Urothelium cell line (cell line): ENCODE measurements at regions not wholly inside any gene's neighbourhood (a gene's known extent, or its start where the extent isn't known, plus 50 kb on each side); places are given as distances from the start of the nearest gene placed in this dataset.

ENCODE experiments used
- DNase-seq: peaks from one replicate; pipeline ENCODE4 v3.0.0; 2011; ENCODE audit warnings: low spot score, mixed read lengths
- FAIRE-seq: peaks from 2 replicates; lab custom pipeline; 2011; peaks lifted over from hg19 to GRCh38; lab: Jason Lieb, UNC

DNA sequence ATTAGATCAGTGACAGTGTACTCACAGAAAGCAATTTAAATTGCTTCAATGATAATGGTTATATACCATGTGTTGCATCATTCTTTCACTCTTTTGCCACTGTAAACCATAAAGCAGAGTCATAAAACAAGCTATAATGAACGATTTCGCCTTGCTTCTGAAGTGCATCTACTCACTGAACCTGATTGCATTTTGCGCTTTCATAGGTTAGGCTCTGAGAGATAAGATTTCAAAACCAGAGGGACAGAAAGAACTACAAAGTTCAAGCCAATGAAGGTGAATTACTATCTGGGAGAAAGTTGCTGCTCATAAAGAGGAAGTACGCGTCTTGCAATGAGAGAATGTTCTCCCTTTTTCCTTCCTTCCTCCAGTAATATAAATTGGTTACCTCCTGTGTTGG lies 412.7 kb downstream of the CETN3 start:
- no peak for FAIRE-seq

DNA sequence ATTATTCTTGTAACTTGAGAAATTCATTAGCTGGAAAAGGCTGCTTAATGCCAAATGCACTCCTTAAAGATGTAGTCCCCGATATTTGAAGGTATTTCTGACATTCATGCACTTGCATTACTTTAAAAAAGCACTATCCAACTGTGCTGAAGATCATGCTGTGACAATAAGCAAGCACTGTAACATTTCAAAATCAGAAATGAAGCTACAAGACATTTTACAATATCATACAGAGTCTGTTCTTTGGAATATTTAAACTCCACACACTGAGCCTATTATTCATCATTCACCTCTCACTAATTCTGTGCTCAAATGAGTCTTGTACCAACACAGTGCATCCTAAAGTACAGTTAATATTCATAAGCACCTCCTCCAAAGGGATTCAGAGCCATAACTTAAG lies 413.2 kb downstream of the CETN3 start:
- no peak for DNase-seq
- no peak for FAIRE-seq

More for the DNA sequence above, 412.7 kb downstream of the CETN3 start:
- DNase-seq: no peak

DNA sequence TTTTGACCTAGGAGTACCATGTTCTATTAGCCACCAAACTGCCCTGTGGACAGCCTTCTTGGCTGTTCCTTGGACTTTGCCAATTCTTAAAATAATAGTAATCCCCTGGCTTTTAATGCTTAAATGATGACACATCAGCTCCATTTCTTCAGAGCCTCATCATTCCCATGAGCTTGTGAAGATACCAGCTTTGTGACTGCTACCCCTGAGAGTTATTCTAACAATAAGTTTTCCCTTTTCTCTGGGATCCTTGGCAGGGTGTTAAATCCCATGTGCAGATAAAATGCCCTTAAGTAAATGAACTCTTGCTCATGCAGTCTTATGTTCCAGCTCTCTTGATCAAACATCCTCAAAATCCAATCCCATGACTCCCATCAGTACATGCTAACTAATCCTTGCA lies 415.3 kb downstream of the CETN3 start:
- FAIRE-seq: no peak
- no peak for DNase-seq

DNA sequence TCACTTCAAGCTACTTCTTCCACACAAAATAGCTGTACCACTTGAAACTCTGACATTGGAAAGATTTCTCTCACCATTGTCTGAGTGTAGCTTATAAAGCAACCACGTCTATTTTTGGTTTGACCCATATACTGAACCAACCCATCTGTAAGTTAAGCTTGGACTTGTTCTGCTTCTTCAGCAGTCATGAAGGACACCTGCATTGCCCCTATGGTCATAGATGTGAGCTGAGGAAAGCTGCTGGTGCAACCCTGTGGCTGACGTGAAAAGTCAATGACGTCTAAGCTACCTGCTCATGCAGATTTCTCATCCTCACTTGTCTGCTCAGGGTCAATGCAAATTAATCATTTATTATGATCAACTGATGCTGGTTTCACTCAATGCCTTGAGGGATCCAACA lies 417.4 kb downstream of the CETN3 start:
- DNase-seq: no peak
- FAIRE-seq: no peak

DNA sequence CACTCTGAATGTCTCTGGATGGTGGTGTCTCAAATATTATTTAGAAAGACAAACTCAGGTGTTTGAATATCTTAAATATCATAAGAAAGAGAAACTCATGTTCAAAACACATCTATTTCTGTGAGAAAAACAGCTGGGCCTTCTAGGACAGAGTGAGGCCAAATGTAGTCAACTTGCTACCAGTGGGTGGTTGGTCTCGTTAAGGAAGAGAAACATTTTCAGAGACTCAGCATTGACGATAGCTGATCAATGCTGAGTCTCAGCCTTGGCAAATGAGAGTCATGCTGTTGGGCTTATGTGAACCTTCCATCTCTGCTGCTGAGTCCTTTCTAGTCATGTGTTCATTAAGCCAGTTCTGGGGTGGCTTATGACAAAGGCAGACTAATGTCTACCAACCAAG lies 418.0 kb downstream of the CETN3 start:
- no peak for DNase-seq
- no peak for FAIRE-seq

DNA sequence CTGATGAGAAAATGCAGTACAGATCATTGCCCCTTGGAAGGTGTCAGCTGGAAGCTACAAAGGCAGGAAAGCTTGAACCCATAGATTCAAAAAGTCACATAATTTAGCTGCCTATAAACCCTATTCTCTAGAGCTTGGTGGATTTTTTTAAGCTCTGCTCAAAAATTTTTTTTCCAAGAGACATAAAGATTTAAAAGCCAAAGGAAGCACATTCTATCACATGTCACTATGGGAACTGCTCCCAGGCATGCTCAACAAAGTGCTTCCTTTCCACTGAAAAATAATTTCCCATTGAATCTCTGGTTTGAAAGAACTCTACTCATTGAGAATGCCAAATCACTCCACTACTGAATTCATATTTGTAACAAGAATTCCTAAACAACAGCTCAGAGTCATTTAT lies 419.8 kb downstream of the CETN3 start:
- DNase-seq (no peak), FAIRE-seq (no peak)

DNA sequence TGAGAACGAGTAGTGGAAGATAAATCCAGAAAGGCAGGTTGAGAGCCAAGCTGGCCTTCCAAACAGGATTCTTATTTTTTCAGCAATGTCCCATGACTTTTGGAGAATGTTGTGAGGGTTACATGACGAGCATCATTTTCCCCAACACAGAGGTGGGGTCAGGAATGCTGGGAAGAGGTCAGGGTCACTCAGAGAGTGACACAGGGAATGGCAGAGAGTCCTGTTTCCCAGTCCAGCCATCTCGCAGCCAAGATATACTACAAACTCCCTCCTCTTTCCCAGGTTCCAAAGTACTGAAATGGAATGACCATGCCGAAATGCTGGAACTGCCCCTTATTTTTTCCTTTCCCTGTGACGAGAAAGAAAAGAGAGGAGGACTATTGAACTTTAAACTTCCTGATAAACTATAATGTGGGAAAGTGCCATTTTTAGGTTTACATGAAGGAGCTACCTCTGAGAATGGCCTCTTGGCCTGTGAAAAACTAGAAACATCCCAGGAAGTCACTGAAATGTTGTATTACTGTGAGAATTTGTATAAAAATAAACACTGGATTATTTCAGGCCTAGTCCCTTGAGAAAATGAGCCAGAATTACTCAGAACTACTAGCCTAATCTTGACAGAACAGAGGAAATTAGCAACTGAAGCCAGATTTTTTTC lies 420.4 kb downstream of the CETN3 start:
- no peak for FAIRE-seq
- DNase-seq: no peak

DNA sequence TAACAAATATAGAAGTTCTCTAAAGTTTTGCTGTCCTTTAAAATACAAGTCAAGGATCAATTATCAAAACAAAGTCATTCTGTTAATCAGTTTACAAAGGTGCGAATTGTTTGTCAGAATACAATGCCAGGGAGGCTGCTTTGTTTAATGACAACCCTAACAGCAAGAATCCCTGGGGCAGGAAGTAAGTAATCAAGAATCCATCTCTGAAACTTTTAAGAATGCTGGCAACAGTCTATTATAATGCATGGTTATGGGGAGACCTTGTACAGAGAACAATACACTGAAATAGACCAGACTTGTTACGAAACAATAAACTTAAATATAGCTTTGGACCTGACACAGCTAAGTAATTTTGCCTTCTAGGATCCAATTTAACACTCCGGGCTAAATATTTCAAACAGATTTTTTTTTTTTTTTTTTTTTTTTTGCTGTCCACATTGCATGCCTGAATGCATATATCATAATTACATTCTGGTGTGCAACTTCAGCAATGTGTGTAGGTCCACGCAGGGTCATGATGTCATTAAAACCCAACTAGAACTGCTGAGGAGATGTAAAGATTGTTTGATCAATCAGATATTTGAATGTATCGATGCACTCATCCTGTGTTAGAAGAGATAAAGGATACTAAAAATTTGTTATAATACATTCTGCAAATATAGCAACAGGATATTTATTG lies 421.3 kb downstream of the CETN3 start:
- FAIRE-seq: no peak

DNA sequence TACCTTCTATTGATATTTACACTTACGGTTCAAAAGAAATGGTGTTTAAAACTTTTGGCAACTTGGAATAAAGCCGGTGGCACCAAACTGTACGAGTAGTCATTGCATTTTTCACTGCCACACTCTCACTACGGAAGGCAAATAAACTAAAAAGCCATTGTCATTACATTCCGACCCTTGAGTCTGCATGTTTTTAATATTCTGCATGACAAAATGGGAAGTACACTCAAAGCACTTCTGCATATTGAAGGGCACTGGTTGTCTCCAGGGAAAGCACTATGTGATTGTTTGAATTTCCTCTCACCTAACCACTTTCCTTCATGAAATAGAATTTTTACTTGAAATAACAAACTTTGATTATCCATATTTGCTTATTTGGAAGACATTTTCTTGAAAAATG lies 426.3 kb downstream of the CETN3 start:
- no peak for DNase-seq
- no peak for FAIRE-seq

More for the DNA sequence above, 421.3 kb downstream of the CETN3 start:
- DNase-seq: no peak

DNA sequence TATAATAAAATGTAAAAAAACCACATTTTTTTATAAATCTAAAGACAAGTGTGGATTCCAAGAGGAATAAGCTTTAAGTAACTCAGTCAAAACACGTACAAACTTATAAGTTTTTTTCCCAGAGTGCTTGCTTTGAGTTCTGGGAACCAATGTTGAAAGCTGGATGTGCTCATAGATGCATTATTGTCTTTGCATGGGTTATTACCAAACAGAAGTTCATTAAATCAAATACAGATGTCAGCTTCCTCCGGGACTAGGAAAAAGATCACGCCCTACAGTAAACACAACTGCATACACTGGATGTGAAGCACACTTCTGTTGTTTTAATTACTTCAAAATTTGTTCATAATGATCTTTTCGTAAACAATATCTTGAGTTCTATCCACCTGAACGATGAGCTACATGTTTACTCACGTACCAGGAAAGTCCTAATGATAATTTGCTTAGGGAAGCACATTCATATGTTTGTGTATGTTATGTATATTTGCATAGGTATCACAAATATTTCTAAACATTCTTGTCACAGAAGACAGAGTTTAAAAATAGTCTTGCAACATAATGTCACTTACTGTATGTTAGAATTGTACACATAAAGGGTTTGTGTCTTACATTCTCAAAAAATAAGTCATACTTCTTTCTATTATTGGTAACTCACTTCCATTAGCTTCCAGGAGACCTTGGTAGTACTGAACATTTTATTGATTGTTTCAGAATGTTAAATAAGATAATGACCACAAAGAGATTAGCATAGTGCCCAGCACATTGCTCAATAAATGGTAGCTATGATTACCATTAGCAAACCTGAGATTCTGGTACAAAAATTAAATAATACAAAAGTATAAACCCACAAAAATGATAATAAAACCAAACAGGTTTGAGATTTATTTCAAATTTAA lies 427.4 kb downstream of the CETN3 start:
- DNase-seq (no peak), FAIRE-seq (no peak)

DNA sequence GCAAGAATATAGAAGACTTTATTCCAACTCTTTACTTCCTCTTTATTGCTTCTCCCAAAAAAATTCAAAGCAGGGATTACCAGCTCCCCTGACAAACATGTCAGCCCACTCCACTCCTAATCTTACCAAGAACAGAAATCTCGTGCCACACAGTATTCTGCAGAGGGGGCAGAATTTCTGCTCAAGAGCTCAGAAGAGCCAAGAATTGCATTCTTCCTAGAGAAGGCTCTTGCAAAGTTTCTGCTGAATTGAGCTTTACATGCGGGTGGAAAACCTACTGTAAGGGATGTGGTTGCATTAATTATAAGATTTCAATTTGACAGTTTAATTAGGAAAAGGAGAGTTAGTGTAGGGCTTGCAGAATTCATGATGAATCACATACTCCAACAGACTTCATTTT lies 428.5 kb downstream of the CETN3 start:
- DNase-seq (no peak), FAIRE-seq (no peak)

DNA sequence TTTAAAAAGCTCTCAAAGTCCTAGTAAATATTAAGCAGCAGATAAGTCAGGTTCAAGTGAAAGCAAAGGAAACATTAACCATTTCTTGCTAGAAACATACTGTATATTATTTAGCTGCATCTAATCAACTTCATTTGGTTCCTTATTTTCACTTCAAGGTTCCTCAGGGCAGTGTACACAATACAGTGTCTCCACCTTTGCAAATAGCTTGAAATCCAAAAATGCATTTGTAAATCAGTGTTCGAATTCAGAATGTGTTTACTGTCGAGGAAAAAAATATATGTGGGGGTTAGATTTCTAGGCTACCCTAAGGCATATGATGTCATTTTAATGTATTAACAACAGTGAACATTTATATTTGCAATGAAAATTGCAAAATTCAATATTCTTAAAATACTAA lies 436.0 kb downstream of the CETN3 start:
- FAIRE-seq: no peak
- no peak for DNase-seq

DNA sequence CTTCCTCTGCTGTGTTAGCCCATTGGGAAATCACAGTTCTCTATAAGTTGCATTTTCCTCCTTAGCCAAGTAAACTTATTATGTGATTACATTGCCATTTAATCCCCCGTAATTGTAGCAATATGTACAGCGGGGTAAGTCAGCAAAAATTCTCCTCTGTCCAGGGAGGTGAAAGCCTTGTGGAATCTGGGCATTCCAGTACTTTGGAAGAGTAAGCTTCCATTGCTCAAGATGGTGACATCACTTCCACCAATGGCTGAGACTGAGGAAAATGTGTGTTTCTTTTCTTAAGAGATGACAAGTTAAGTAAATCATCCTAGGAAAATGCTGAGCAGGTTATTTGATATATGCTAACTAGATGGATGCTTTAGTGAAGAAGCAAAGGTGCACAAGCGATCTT lies 436.7 kb downstream of the CETN3 start:
- DNase-seq (no peak), FAIRE-seq (no peak)

DNA sequence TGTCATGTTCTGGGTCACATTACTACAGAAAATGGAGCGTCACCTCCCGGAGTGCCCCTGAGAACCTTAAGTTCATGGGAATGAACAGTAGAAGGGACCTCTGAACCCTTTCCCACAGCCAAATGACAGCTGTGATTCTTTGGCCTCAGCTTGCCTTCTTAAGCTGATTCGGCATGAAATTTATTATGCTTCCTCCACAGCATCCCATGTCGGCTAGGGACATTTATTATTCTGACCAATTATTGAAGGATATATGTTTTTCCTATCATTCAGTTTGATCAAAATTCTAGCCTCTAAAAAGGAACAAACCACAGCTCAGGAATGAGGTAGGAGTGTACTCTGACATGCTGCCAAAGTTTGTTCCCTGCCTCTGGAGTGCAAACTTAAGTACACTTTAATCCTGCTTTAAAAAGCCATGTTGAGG lies 440.6 kb downstream of the CETN3 start:
- no peak for DNase-seq
- no peak for FAIRE-seq

DNA sequence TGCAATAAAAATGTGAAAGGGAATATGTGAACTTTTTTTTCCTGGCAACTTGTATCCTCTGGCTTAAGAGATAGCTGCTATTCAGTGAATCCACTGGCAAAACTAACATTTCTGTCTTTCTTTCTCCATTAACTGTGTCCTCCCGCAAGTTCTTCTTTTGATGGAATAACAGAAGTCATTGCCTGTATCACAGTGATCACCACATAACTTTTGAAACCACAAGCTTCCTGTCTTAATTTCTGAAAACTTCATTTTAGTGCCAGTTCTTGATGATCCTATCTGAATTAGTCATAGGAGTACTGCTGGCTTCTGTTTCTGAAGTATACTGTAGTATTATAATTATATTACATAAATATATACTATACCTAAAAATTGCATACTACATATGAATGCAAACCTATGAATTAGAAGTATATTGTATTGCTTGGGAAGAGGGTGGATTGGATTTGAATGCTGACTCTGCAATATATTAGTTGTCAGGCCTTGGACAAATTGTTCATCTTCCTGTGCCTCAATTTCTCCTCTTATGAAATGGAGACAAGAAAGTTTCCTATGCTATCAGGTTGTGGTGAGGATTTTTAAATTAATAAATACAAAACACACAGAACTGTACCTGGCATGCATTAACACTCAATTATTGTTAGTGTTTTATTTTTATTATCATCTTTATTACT lies 441.6 kb downstream of the CETN3 start:
- FAIRE-seq (no peak), DNase-seq (no peak)

DNA sequence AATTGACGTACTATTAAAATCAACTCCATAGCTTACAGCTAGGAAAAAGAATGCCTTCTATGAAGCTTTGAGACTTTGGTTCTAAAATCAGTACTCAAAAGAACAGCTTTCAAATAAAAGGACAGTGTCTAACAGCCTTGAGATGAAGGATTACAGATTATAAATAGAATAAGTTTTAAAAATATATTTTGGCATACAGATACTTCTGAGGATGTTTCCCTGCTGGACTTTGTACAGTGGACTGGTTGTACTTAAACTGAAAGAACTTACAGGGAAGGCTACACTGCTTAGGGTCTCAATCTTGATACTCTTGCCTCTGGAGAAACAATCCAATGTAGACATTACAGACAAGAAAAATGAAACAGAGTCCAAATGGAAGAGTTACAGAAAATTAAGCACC lies 452.7 kb downstream of the CETN3 start:
- DNase-seq (no peak), FAIRE-seq (no peak)

DNA sequence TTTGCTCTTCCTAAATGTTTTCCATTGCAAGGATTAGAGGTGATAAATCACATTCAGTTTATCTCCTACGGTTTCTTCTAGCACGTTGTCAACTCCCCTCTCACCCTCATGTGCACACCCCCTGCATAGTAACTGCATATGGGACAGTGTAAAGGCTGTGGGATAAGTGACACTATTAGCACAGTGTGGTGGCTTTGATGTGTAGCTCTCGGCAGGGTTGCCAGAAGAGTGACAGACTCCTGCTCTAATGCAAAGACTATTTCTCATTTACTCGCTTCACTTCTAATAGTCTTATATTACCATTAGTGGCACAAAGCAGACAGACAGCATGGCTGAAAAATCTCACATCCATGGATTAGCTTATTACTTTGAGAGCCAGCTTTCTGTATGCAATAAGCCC lies 454.6 kb downstream of the CETN3 start:
- FAIRE-seq: no peak
- DNase-seq: no peak

DNA sequence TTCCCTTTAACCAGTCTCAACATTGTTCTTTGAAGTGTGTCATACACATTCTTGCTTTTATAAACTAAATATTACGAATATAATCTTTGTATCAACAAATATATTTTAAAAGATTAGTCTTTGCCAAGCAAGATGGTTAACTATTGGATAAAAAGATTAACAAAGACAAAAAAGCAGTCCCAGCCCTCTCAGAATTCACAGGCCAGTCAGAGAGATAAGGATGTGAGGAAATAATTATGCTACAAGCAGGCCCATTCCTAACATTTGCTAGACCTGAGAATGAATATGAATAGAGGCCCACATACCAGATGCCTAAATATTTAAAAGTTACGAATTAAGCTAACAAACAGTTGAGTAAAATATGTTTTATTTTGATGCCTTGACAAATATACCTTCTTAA lies 457.7 kb downstream of the CETN3 start:
- no peak for FAIRE-seq

DNA sequence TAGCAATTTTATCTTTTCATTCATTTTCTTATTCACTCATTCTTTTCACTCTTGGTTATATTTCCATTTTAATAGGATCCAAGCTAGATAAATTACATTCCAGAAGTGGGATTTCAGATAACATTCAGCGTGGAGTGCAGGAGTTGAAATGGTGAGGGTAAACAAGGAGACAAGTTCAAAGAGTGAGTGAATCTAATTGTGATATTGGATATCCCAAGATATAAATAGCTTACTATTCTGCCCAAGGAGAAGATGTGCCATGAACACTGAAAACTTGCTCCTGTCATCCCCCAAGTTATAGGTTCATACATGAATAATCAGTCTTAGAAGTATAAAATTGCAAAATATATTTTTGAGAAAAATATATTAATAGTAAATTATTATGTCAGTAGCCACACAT lies 459.3 kb downstream of the CETN3 start:
- FAIRE-seq (no peak), DNase-seq (no peak)

More for the DNA sequence above, 457.7 kb downstream of the CETN3 start:
- DNase-seq: no peak

DNA sequence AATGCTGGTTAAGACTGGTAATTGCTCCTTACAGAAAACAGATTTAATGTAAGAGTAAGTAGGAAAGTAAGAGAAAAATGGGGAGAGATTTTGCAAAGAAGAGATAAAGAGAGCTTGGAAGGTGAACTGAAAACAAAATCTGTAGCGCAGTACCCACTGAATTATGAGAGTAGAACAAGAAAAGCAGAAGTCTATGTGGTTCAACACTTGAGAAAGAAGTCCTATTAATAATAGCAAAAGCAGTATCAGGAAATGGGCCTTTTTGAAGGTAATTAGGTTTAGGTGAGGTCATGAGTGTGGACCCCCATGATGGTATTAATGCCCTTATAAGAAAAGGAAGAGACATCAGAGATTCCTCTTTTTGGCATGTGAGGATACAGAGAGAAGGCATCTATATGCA lies 460.6 kb downstream of the CETN3 start:
- FAIRE-seq (no peak), DNase-seq (no peak)

DNA sequence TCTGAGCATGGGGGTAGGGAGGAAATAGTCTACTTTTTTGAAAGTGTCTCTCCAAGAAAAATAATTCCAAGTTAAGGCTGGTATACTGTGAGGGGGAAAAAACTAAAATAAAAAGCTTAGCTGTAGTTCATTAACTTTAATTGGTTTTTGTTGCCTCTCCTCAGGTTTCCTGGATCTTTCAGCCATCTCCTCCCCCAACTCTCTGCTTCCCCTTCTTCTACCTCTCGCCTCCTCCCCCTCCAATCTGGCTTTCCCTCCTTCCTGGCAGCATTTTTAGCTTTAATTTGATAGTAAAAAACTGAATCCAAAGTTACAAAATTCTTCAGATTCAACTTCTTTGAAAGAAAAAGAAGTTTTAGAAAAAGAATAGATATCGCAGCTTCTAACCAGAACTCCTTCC lies 462.6 kb downstream of the CETN3 start:
- DNase-seq (no peak), FAIRE-seq (no peak)
